Left lung (tissue), 4 donors: ENCODE measurements at regions not wholly inside any gene's neighbourhood (a gene's known extent, or its start where the extent isn't known, plus 50 kb on each side); places are given as distances from the start of the nearest gene placed in this dataset.

Experiments used
- ATAC-seq: fragments of 200-7000 bp; cut with Tn5 transposase; one replicate; pipeline ENCODE4 v1.9.1; 2020; ENCODE audit warnings: moderate library complexity
- DNase-seq, 4 donors: peaks; one replicate each; pipeline ENCODE4 v3.0.0-alpha.2; 2013 to 2020
- H3K27ac ChIP-seq, 2 donors: fragments of 200-600 bp; sonication (generic) in 1 of 2; one replicate each; pipeline versions ENCODE4 v1.5.0 to v1.8.0; 2020 to 2021
- H3K27me3 ChIP-seq, 2 donors: fragments of 200-600 bp; sonication (generic) in 1 of 2; one replicate each; pipeline versions ENCODE4 v1.5.0 to v1.8.0; 2020 to 2021
- H3K36me3 ChIP-seq, 2 donors: fragments of 200-600 bp; sonication (generic) in 1 of 2; one replicate each; pipeline versions ENCODE4 v1.5.0 to v1.8.0; 2020 to 2021
- H3K4me1 ChIP-seq, 2 donors: fragments of 200-600 bp; one replicate each; pipeline ENCODE4 v1.8.0; 2021
- H3K4me3 ChIP-seq, 2 donors: fragments of 200-600 bp; sonication (generic) in 1 of 2; one replicate each; pipeline versions ENCODE4 v1.5.0 to v1.8.0; 2020 to 2021; ENCODE audit warnings: mild to moderate bottlenecking in 1 of 2
- H3K9me3 ChIP-seq, 2 donors: fragments of 200-600 bp; sonication (generic) in 1 of 2; one replicate each; pipeline versions ENCODE4 v1.5.0 to v1.8.0; 2020 to 2021
- intact Hi-C, 2 donors: fragments of 100-400 bp; cut with DNase I; formaldehyde crosslinking; loops; one replicate each; pipeline versions ENCODE4 v1.11.2 to v1.14.2; 2022
- TF ChIP-seq, protein P1 (sequence below), 2 donors: fragments of 200-600 bp; sonication (generic) in 1 of 2; IDR thresholded peaks; one replicate each; pipeline versions ENCODE4 v1.5.0 to v1.8.0; 2021; ENCODE audit warnings: antibody characterized with exemption in 2 of 2
- donor health status: DM: no; HTN: yes; CAD: no.
- donor health status: DM: no; HTN: no; CAD: no.

DNA sequence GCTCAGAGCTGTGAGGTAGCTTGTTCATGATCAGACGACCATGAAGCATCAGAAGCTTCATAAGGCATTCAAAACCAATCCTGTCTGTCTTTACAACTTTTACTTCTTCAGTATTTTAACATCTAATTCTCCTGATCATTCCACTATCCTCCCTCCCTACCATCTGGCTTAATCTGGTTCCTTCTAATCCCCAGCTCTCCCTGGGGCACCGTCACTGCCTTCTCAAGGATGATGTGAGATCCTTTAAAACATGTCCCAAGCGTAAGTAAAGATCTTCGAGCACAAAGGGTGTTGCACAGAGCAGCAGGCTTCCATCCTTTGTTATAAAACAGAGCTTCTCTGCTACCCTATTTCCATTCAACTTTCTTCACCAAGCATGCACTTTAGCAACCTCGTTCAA lies 362.7 kb upstream of the ARRDC4 start:
- Histone ChIP-seq H3K4me3 (no peak overlapping the region), H3K4me1 (no peaks in the 10 kb centered on the region), H3K36me3 (no peaks in the 10 kb centered on the region), H3K27ac (no peak overlapping the region), H3K9me3 (no peaks in the 10 kb centered on the region), H3K27me3 (no peaks in the 10 kb centered on the region)
- DNase-seq = no peak
- intact Hi-C loops = no loop called here
- ATAC-seq = no peak
- TF ChIP-seq, protein P1, sequence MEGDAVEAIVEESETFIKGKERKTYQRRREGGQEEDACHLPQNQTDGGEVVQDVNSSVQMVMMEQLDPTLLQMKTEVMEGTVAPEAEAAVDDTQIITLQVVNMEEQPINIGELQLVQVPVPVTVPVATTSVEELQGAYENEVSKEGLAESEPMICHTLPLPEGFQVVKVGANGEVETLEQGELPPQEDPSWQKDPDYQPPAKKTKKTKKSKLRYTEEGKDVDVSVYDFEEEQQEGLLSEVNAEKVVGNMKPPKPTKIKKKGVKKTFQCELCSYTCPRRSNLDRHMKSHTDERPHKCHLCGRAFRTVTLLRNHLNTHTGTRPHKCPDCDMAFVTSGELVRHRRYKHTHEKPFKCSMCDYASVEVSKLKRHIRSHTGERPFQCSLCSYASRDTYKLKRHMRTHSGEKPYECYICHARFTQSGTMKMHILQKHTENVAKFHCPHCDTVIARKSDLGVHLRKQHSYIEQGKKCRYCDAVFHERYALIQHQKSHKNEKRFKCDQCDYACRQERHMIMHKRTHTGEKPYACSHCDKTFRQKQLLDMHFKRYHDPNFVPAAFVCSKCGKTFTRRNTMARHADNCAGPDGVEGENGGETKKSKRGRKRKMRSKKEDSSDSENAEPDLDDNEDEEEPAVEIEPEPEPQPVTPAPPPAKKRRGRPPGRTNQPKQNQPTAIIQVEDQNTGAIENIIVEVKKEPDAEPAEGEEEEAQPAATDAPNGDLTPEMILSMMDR (IDR thresholded peaks at IDR 0.05) = no peak

DNA sequence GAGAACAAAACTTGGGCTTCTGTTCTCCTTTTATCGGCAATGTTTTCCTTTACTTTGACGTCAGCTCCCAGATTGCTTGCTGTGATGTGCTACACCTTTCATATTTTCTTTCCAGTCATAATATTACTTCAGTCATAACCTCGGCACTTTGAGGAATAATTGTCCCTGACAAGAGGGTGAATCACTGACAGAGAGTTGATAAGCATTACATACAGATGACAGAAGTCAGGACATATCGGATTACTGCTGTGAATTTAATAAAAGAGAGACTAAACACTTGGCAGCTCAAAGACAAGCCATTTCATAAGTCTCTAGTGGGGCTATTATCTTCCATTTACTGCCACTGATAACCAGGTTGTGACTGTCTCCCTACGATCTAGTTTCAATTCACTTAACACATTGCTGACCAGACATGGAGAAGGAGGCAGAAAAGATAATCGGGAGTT lies 362.1 kb upstream of the ARRDC4 start:
- intact Hi-C loops = no loop called here
- H3K36me3 ChIP-seq = no peaks in the 10 kb centered on the region
- no peak overlapping the region for H3K4me3 ChIP-seq
- TF ChIP-seq, protein P1 (IDR thresholded peaks at IDR 0.05) = no peak
- H3K4me1 ChIP-seq = no peaks in the 10 kb centered on the region
- no peaks in the 10 kb centered on the region for H3K27me3 ChIP-seq
- DNase-seq (no peak), ATAC-seq (no peak)
- H3K9me3 ChIP-seq = no peaks in the 10 kb centered on the region
- H3K27ac ChIP-seq = no peak overlapping the region

DNA sequence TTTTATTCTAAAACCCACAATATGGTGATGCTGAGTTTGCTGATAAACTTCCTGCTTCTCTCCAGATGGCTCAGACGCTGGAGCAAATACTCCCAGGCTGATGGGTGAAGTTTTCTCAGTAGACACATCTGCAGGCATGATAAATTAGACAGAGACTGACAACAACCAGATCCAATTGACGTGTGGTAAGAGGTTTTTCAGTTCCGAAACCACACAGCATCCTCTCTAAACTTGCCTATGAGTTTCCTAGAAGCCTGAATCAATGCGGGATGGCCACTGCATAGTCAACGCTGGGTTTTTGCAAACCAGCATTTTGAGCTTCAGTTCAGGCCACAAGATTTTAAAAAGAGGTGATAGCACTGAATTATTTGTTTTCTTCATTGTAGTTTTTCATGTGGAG lies 360.3 kb upstream of the ARRDC4 start:
- H3K4me3 ChIP-seq = no peak overlapping the region
- H3K9me3 ChIP-seq = no peaks in the 10 kb centered on the region
- no peaks in the 10 kb centered on the region for H3K27me3 ChIP-seq
- no peaks in the 10 kb centered on the region for H3K36me3 ChIP-seq
- H3K27ac ChIP-seq = no peak overlapping the region
- TF ChIP-seq, protein P1 (IDR thresholded peaks at IDR 0.05) = no peak
- no peaks in the 10 kb centered on the region for H3K4me1 ChIP-seq
- intact Hi-C loops = no loop called here
- ATAC-seq (no peak), DNase-seq (no peak)

DNA sequence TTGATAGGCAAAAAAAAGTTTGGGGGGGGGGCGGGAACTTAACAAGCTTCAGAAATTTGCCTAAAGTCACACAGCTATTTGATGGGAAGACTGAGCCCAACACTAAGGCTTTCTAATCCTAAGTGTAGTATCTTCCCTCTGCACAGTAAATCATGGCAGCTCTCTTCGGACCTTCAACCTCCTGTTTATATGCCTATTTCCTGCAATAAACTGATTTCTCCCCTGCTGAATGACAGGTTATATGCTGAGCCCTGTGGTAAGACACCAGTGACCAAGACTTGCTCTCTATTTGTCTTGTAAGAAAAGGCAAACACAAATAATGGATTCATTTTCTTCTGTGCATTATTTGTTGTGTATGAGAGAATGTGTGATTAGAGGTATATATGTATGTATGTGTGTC lies 355.8 kb upstream of the ARRDC4 start:
- Histone ChIP-seq H3K4me3 (no peak overlapping the region), H3K9me3 (peaks cover 0 to 12% of the 10 kb centered on the region in 2 donors), H3K27ac (no peak overlapping the region), H3K36me3 (no peaks in the 10 kb centered on the region), H3K27me3 (no peaks in the 10 kb centered on the region), H3K4me1 (no peaks in the 10 kb centered on the region)
- ATAC-seq (no peak), DNase-seq (no peak)
- intact Hi-C loops = no loop called here
- TF ChIP-seq, protein P1 (IDR thresholded peaks at IDR 0.05) = no peak

DNA sequence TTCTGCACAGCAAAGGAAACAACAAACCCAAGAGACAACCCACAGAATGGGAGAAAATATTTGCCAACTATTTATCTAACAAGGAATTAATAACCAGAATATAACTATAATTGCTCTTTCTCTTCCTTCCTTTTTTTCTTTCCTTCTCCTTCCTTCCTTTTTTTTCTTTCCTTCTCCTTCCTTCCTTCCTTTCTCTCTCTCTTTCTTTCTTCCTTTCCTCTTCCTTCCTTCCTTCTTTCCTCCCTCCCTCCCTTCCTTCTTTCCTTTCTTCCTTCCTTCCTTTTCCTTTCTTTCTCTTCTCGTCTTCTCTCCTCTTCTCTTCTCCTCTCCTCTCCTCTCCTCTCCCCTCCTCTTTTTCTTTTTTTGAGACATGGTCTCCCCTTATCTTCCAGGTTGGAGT lies 345.4 kb upstream of the ARRDC4 start:
- no peak for ATAC-seq
- H3K9me3 ChIP-seq = peaks cover 0 to 28% of the 10 kb centered on the region in 2 donors
- TF ChIP-seq, protein P1 (IDR thresholded peaks at IDR 0.05) = no peak

More for the DNA sequence above, 345.4 kb upstream of the ARRDC4 start:
- no peak for DNase-seq
- no peaks in the 10 kb centered on the region for H3K27me3 ChIP-seq
- H3K36me3 ChIP-seq = no peaks in the 10 kb centered on the region
- H3K4me1 ChIP-seq = no peaks in the 10 kb centered on the region
- no peak overlapping the region for H3K27ac ChIP-seq
- H3K4me3 ChIP-seq = no peak overlapping the region
- intact Hi-C loops = no loop called here
